Naive thymus-derived CD4-positive, alpha-beta T cell (primary cell): ENCODE measurements at regions not wholly inside any gene's neighbourhood (a gene's known extent, or its start where the extent isn't known, plus 50 kb on each side); places are given as distances from the start of the nearest gene placed in this dataset.

Experiments used
- ATAC-seq: fragments of 150-1000 bp; cut with Tn5 transposase; 2 replicates; pipeline ENCODE4 v1.10.0; 2021; ENCODE audit warnings: mild to moderate bottlenecking, moderate library complexity
- CTCF ChIA-PET: fragments of 350-600 bp; sonication (Branson Sonifier 250); formaldehyde crosslinking; loops from one replicate; lab custom pipeline; 2021; ENCODE audit warnings: antibody characterized with exemption; lab: Charles Lee
- POLR2A ChIA-PET: fragments of 350-600 bp; sonication (Branson Sonifier 250); formaldehyde crosslinking; loops from one replicate; lab custom pipeline; 2021; ENCODE audit warnings: antibody characterized with exemption, inconsistent platforms; lab: Charles Lee
- DNase-seq, 9 donors: peaks; one replicate each; pipeline versions ENCODE4 v3.0.0 to v3.0.0-alpha.2; 2020 to 2022; ENCODE audit warnings: mixed read lengths in 1 of 9
- H3K27ac ChIP-seq: one replicate; pipeline ENCODE4 v1.7.0; 2013; ENCODE audit warnings: mild to moderate bottlenecking, low read depth, low read length, moderate library complexity
- H3K27me3 ChIP-seq, 2 donors: one replicate each; pipeline ENCODE4 v1.7.0; 2013; ENCODE audit warnings: low read length in 2 of 2, mild to moderate bottlenecking in 2 of 2, moderate library complexity in 2 of 2; ENCODE audit not compliant: control insufficient read depth in 2 of 2, insufficient read depth in 2 of 2
- H3K36me3 ChIP-seq, 3 experiments: 1 replicate in 2 of 3; 2 replicates in 1 of 3; pipeline ENCODE4 v1.7.0; 2013; ENCODE audit warnings: low read length in 3 of 3, mild to moderate bottlenecking in 3 of 3, moderate library complexity in 1 of 3; ENCODE audit not compliant: insufficient read depth in 3 of 3, control insufficient read depth in 2 of 3
- H3K4me1 ChIP-seq, 2 donors: one replicate each; pipeline ENCODE4 v1.7.0; 2013; ENCODE audit warnings: low read length in 2 of 2, mild to moderate bottlenecking in 2 of 2, moderate library complexity in 1 of 2; ENCODE audit not compliant: control insufficient read depth in 2 of 2, insufficient read depth in 2 of 2
- H3K4me3 ChIP-seq: 2 replicates; pipeline ENCODE4 v1.7.0; 2013; ENCODE audit warnings: mild to moderate bottlenecking, low read length
- H3K9me3 ChIP-seq, 3 experiments: 1 replicate in 2 of 3; 2 replicates in 1 of 3; pipeline ENCODE4 v1.7.0; 2013; ENCODE audit warnings: low read length in 3 of 3; ENCODE audit not compliant: control insufficient read depth in 2 of 3
- H3K27ac Mint-ChIP-seq, 9 donors: one replicate each; pipeline ENCODE4 v1.8.0; 2020 to 2022; ENCODE audit warnings: mixed read lengths in 9 of 9, mild to moderate bottlenecking in 8 of 9, moderate library complexity in 5 of 9, inconsistent platforms in 2 of 9
- H3K27me3 Mint-ChIP-seq, 5 donors: one replicate each; pipeline ENCODE4 v1.8.0; 2021 to 2022; ENCODE audit warnings: mixed read lengths in 5 of 5, mild to moderate bottlenecking in 1 of 5
- H3K36me3 Mint-ChIP-seq, 5 donors: one replicate each; pipeline ENCODE4 v1.8.0; 2020 to 2022; ENCODE audit warnings: mixed read lengths in 5 of 5, mild to moderate bottlenecking in 3 of 5, inconsistent platforms in 1 of 5
- H3K4me1 Mint-ChIP-seq, 7 donors: one replicate each; pipeline ENCODE4 v1.8.0; 2020 to 2022; ENCODE audit warnings: mixed read lengths in 7 of 7, mild to moderate bottlenecking in 3 of 7, inconsistent platforms in 1 of 7
- H3K4me3 Mint-ChIP-seq, 10 donors: one replicate each; pipeline ENCODE4 v1.8.0; 2020 to 2022; ENCODE audit warnings: mild to moderate bottlenecking in 10 of 10, mixed read lengths in 10 of 10, moderate library complexity in 6 of 10, inconsistent platforms in 2 of 10
- H3K9me3 Mint-ChIP-seq, 11 donors: one replicate each; pipeline ENCODE4 v1.8.0; 2020 to 2022; ENCODE audit warnings: mixed read lengths in 11 of 11, mild to moderate bottlenecking in 4 of 11, inconsistent platforms in 1 of 11, moderate library complexity in 1 of 11
- intact Hi-C, 2 donors: fragments of 100-400 bp; cut with micrococcal nuclease; formaldehyde crosslinking; loops; one replicate each; pipeline ENCODE4 v1.15.1; 2023

DNA sequence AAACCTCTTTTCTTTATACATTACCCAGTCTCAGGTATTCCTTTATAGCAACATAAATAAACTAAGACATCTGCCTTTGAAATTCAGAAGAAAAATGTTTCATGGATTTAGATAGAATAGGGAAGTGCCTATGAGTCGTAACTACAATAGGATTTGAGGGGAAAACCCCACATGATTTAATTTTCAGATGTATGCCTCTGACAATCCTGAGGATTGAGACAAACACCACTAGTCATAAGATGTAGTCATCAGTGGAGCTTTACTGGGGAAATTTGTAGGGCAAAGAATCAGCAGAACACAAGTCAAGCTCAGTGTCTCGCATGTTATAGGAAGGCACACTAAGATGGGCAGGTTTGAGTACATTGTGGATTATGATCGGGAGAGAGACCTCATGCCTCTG is 566.4 kb downstream of the BMP2 start:
- no peaks in the 10 kb centered on the region for H3K4me1 Mint-ChIP-seq
- H3K36me3 Mint-ChIP-seq = no peaks in the 10 kb centered on the region

GRCh38 chr20:7346026-7346425 is 578.5 kb downstream of the BMP2 start:
- H3K4me1 ChIP-seq = no peaks in the 10 kb centered on the region
- Mint-ChIP-seq H3K27me3 (no peaks in the 10 kb centered on the region), H3K36me3 (no peaks in the 10 kb centered on the region), H3K27ac (no peak overlapping the region), H3K4me1 (no peaks in the 10 kb centered on the region), H3K9me3 (peaks cover 0 to 26% (median 2%) of the 10 kb centered on the region in 11 donors), H3K4me3 (no peak overlapping the region)
- intact Hi-C loops = no loop called here
- H3K9me3 ChIP-seq = no peaks in the 10 kb centered on the region
- ChIA-PET CTCF (no interaction called here), POLR2A (no interaction called here)
- H3K36me3 ChIP-seq = no peaks in the 10 kb centered on the region
- H3K27ac ChIP-seq = no peak overlapping the region
- no peaks in the 10 kb centered on the region for H3K27me3 ChIP-seq
- no peak for ATAC-seq
- H3K4me3 ChIP-seq = no peak overlapping the region
- no peak for DNase-seq

More for the DNA sequence above, 566.4 kb downstream of the BMP2 start:
- ATAC-seq (no peak), DNase-seq (no peak)
- POLR2A ChIA-PET = no interaction called here
- Histone ChIP-seq H3K27ac (no peak overlapping the region), H3K9me3 (no peaks in the 10 kb centered on the region), H3K4me1 (no peaks in the 10 kb centered on the region), H3K36me3 (no peaks in the 10 kb centered on the region), H3K27me3 (no peaks in the 10 kb centered on the region), H3K4me3 (no peak overlapping the region)
- Mint-ChIP-seq H3K4me3 (no peak overlapping the region), H3K9me3 (peaks cover 0 to 18% (median 10%) of the 10 kb centered on the region in 11 donors), H3K27me3 (peaks cover 0 to 6% (median 0%) of the 10 kb centered on the region in 5 donors), H3K27ac (no peak overlapping the region)
- intact Hi-C loops = no loop called here
- CTCF ChIA-PET = interaction anchor here (0.6 kb wide), 1 partner anchor 9 kb away, joined by 4 read pairs; no protein-coding TSS in a partner anchor

DNA sequence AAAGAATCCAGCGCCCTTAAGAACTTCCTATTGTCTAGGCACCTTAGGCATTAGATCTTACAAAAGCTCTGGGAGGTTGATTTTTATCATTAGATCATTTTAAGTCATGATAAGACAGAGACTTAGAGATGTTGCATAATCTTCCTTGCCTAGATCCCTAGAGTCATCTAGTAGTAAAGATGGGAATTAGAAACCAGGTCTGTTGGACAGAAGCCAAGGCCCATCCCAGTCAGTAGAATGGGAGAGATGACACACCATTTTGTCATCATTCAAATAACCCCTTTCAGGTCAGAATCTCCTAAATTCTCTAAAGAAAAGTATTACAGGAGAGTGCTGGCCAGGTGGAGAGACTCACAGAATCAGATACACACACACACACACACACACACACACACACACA is 579.1 kb downstream of the BMP2 start:
- H3K4me1 ChIP-seq = no peaks in the 10 kb centered on the region
- H3K27ac Mint-ChIP-seq = no peak overlapping the region
- POLR2A ChIA-PET = no interaction called here

DNA sequence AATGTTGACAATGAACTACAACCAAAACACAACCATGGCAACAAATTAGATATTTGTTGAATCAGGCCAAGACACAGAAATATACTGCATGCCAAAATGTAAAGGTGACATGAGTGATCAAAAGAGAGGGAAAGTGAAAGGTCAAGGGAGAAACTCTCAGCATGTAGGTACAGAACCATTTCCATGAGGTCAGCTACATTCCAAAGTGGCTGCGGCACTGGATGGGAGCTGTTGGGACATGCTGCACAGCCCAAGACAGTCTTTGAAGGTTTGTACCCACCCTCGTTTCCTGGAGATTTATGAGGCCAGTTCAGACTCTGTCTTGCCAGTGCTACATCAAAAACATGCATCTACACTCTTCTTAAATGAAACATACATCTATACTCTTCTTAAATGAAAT is 579.9 kb downstream of the BMP2 start:
- intact Hi-C loops = no loop called here
- Histone ChIP-seq H3K4me3 (no peak overlapping the region), H3K36me3 (no peaks in the 10 kb centered on the region), H3K27me3 (no peaks in the 10 kb centered on the region), H3K4me1 (no peaks in the 10 kb centered on the region), H3K27ac (no peak overlapping the region), H3K9me3 (no peaks in the 10 kb centered on the region)
- Mint-ChIP-seq H3K27ac (no peak overlapping the region), H3K9me3 (peaks cover 0 to 24% (median 2%) of the 10 kb centered on the region in 11 donors), H3K27me3 (no peaks in the 10 kb centered on the region), H3K4me1 (no peaks in the 10 kb centered on the region), H3K36me3 (no peaks in the 10 kb centered on the region), H3K4me3 (no peak overlapping the region)
- no peak for ATAC-seq
- no peak for DNase-seq
- ChIA-PET CTCF (no interaction called here), POLR2A (no interaction called here)

More for the DNA sequence above, 579.1 kb downstream of the BMP2 start:
- ATAC-seq = no peak
- CTCF ChIA-PET = no interaction called here
- H3K9me3 ChIP-seq = no peaks in the 10 kb centered on the region
- Mint-ChIP-seq H3K36me3 (no peaks in the 10 kb centered on the region), H3K4me1 (no peaks in the 10 kb centered on the region), H3K4me3 (no peak overlapping the region), H3K27me3 (no peaks in the 10 kb centered on the region), H3K9me3 (peaks cover 0 to 26% (median 2%) of the 10 kb centered on the region in 11 donors)
- H3K36me3 ChIP-seq = no peaks in the 10 kb centered on the region
- no peak for DNase-seq
- intact Hi-C loops = no loop called here
- H3K27me3 ChIP-seq = no peaks in the 10 kb centered on the region
- no peak overlapping the region for H3K27ac ChIP-seq
- no peak overlapping the region for H3K4me3 ChIP-seq

DNA sequence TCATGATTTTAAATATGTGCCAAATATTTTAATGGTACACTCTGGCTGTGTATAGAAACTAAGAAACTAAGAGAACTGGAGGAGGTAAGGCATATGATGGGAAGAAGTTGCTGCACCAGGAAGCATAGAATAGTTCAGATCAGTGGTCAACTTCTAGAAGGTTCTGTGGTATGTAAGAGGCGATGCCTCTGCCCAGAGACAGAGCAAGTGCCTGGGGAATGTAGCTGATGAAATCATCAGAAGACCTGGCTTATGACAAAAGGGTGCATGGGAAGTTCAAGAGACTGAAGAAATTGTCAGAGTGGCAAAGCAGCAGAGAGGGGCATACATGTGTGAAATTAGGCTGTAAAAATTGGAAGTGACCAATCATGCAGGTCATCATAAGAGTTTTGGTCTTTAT is 580.8 kb downstream of the BMP2 start:
- H3K36me3 Mint-ChIP-seq = no peaks in the 10 kb centered on the region
- CTCF ChIA-PET = no interaction called here
- intact Hi-C loops = no loop called here

GRCh38 chr20:7352165-7352564 is 584.7 kb downstream of the BMP2 start:
- Mint-ChIP-seq H3K27ac (no peak overlapping the region), H3K36me3 (no peaks in the 10 kb centered on the region), H3K27me3 (no peaks in the 10 kb centered on the region), H3K9me3 (peaks cover 0 to 15% (median 2%) of the 10 kb centered on the region in 11 donors), H3K4me3 (no peak overlapping the region), H3K4me1 (no peaks in the 10 kb centered on the region)
- ChIA-PET POLR2A (no interaction called here), CTCF (no interaction called here)
- Histone ChIP-seq H3K9me3 (no peaks in the 10 kb centered on the region), H3K27ac (no peak overlapping the region), H3K27me3 (no peaks in the 10 kb centered on the region), H3K4me1 (no peaks in the 10 kb centered on the region), H3K36me3 (no peaks in the 10 kb centered on the region), H3K4me3 (no peak overlapping the region)
- intact Hi-C loops = no loop called here
- ATAC-seq (no peak), DNase-seq (no peak)

More for the DNA sequence above, 580.8 kb downstream of the BMP2 start:
- Histone ChIP-seq H3K4me1 (no peaks in the 10 kb centered on the region), H3K4me3 (no peak overlapping the region), H3K27me3 (no peaks in the 10 kb centered on the region), H3K27ac (no peak overlapping the region), H3K9me3 (no peaks in the 10 kb centered on the region), H3K36me3 (no peaks in the 10 kb centered on the region)
- Mint-ChIP-seq H3K27ac (no peak overlapping the region), H3K4me3 (no peak overlapping the region), H3K9me3 (peaks cover 0 to 23% (median 0%) of the 10 kb centered on the region in 11 donors), H3K27me3 (no peaks in the 10 kb centered on the region), H3K4me1 (no peaks in the 10 kb centered on the region)
- POLR2A ChIA-PET = no interaction called here
- DNase-seq (no peak), ATAC-seq (no peak)

DNA sequence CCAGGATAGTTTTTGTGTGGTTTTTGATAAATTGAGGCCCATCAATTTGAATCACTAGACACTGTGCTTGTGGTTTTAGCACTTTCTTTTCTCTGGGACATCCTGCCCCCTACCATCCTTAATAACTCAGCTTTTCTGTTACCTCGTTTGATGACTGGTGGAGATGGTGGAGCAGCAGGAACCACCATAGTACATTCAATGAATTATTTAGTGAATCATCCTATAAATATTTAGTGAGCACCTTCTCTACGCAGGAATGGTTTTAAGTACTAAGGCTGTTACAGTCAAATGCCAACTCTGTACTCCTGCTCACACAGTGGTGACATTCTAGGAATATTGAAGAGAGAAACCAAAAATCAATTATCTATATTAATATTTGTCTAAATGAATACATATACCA is 585.2 kb downstream of the HAO1 start:
- Histone ChIP-seq H3K27me3 (no peaks in the 10 kb centered on the region), H3K4me3 (no peak overlapping the region), H3K9me3 (no peaks in the 10 kb centered on the region), H3K27ac (no peak overlapping the region), H3K4me1 (no peaks in the 10 kb centered on the region), H3K36me3 (no peaks in the 10 kb centered on the region)
- intact Hi-C loops = no loop called here
- DNase-seq (no peak), ATAC-seq (no peak)
- no peaks in the 10 kb centered on the region for H3K27me3 Mint-ChIP-seq
- ChIA-PET POLR2A (no interaction called here), CTCF (no interaction called here)
- H3K9me3 Mint-ChIP-seq = peaks cover 0 to 25% (median 4%) of the 10 kb centered on the region in 11 donors
- no peak overlapping the region for H3K27ac Mint-ChIP-seq
- H3K4me3 Mint-ChIP-seq = no peak overlapping the region
- no peaks in the 10 kb centered on the region for H3K4me1 Mint-ChIP-seq
- H3K36me3 Mint-ChIP-seq = no peaks in the 10 kb centered on the region
